NT2/D1 (cell line): ENCODE measurements at regions not wholly inside any gene's neighbourhood (a gene's known extent, or its start where the extent isn't known, plus 50 kb on each side); places are given as distances from the start of the nearest gene placed in this dataset.

ENCODE experiments used
- DNase-seq: peaks from one replicate; pipeline ENCODE4 v3.0.0-alpha.2; 2011; ENCODE audit warnings: low read depth, low spot score
- H3K27me3 ChIP-seq: 2 replicates; pipeline ENCODE4 v1.6.0; 2011; ENCODE audit warnings: mild to moderate bottlenecking; ENCODE audit not compliant: insufficient read length, insufficient read depth
- H3K36me3 ChIP-seq: 2 replicates; pipeline ENCODE4 v1.6.1; 2011; ENCODE audit warnings: mild to moderate bottlenecking, low read length, mixed read lengths; ENCODE audit not compliant: insufficient read depth, insufficient read length
- H3K4me1 ChIP-seq: 2 replicates; pipeline ENCODE4 v1.5.1; 2011; ENCODE audit not compliant: insufficient read depth, insufficient read length
- H3K4me3 ChIP-seq: 2 replicates; pipeline ENCODE4 v1.5.1; 2011; ENCODE audit warnings: low read depth; ENCODE audit not compliant: insufficient read length
- H3K9ac ChIP-seq: 2 replicates; pipeline ENCODE4 v1.6.0; 2011; ENCODE audit warnings: low read depth; ENCODE audit not compliant: insufficient read length
- H3K9me3 ChIP-seq: 2 replicates; pipeline ENCODE4 v1.5.1; 2011; ENCODE audit warnings: mild to moderate bottlenecking, low read length; ENCODE audit not compliant: insufficient read depth
- SUZ12 ChIP-seq: IDR thresholded peaks from 2 replicates; pipeline ENCODE4 v1.6.1; 2011; ENCODE audit not compliant: insufficient read length, insufficient read depth; ENCODE audit errors: extremely low read depth
- YY1 ChIP-seq: IDR thresholded peaks from 2 replicates; pipeline ENCODE4 v1.6.1; 2011; ENCODE audit not compliant: insufficient read length, insufficient read depth
- ZNF274 ChIP-seq: IDR thresholded peaks from 2 replicates; pipeline ENCODE4 v1.6.1; 2011; ENCODE audit warnings: mild to moderate bottlenecking, low read depth, low read length

- H3K36me3 ChIP-seq: no peaks in the 10 kb centered on the region
- H3K4me3 ChIP-seq: no peak overlapping the region
- DNase-seq: no peak
- no peaks in the 10 kb centered on the region for H3K4me1 ChIP-seq
- no peaks in the 10 kb centered on the region for H3K9me3 ChIP-seq
- no peak overlapping the region for H3K9ac ChIP-seq
- TF ChIP-seq SUZ12 (no peak), ZNF274 (no peak), YY1 (no peak)
- H3K27me3 ChIP-seq: peaks cover 12% of the 10 kb centered on the region
Measured at GRCh38 chr19:34835631-34836351, 62.8 kb upstream of the ZNF599 start.

- Histone ChIP-seq H3K36me3 (no peaks in the 10 kb centered on the region), H3K4me3 (no peak overlapping the region), H3K27me3 (peaks cover 8% of the 10 kb centered on the region), H3K9ac (no peak overlapping the region), H3K9me3 (no peaks in the 10 kb centered on the region), H3K4me1 (no peaks in the 10 kb centered on the region)
- DNase-seq: no peak
- TF ChIP-seq ZNF274 (no peak), YY1 (no peak), SUZ12 (no peak)
Measured at GRCh38 chr19:34834472-34835061, 61.6 kb upstream of the ZNF599 start.

- no peak overlapping the region for H3K9ac ChIP-seq
- no peak overlapping the region for H3K4me3 ChIP-seq
- no peaks in the 10 kb centered on the region for H3K27me3 ChIP-seq
- H3K9me3 ChIP-seq: no peaks in the 10 kb centered on the region
- no peaks in the 10 kb centered on the region for H3K4me1 ChIP-seq
- DNase-seq: no peak
- no peak for TF ChIP-seq YY1
- TF ChIP-seq ZNF274: no peak
- no peaks in the 10 kb centered on the region for H3K36me3 ChIP-seq
Measured at GRCh38 chr19:34832581-34833112, 59.6 kb upstream of the ZNF599 start.

GRCh38 chr19:34831714-34832113, 58.7 kb upstream of the ZNF599 start:
- Histone ChIP-seq H3K27me3 (no peaks in the 10 kb centered on the region), H3K9me3 (no peaks in the 10 kb centered on the region), H3K9ac (no peak overlapping the region), H3K4me1 (no peaks in the 10 kb centered on the region), H3K36me3 (no peaks in the 10 kb centered on the region), H3K4me3 (no peak overlapping the region)
- no peak for DNase-seq
- TF ChIP-seq YY1 (no peak), SUZ12 (no peak), ZNF274 (no peak)

GRCh38 chr19:34828156-34828555, 55.1 kb upstream of the ZNF599 start:
- no peaks in the 10 kb centered on the region for H3K4me1 ChIP-seq
- H3K36me3 ChIP-seq: no peaks in the 10 kb centered on the region
- TF ChIP-seq YY1 (no peak), SUZ12 (no peak), ZNF274 (no peak)

GRCh38 chr19:34825212-34825611, 52.2 kb upstream of the ZNF599 start:
- H3K36me3 ChIP-seq: no peaks in the 10 kb centered on the region
- H3K27me3 ChIP-seq: no peaks in the 10 kb centered on the region
- H3K4me3 ChIP-seq: no peak overlapping the region
- no peak for DNase-seq
- no peak overlapping the region for H3K9ac ChIP-seq
- no peaks in the 10 kb centered on the region for H3K4me1 ChIP-seq
- H3K9me3 ChIP-seq: no peaks in the 10 kb centered on the region
- TF ChIP-seq ZNF274 (no peak), YY1 (no peak), SUZ12 (no peak)

More at GRCh38 chr19:34828156-34828555, 55.1 kb upstream of the ZNF599 start:
- no peak for DNase-seq
- H3K9me3 ChIP-seq: no peaks in the 10 kb centered on the region
- no peak overlapping the region for H3K4me3 ChIP-seq
- H3K9ac ChIP-seq: no peak overlapping the region
- H3K27me3 ChIP-seq: no peaks in the 10 kb centered on the region

GRCh38 chr19:34824686-34825085, 51.7 kb upstream of the ZNF599 start:
- no peak for TF ChIP-seq YY1
- TF ChIP-seq ZNF274: no peak
- TF ChIP-seq SUZ12: no peak
- DNase-seq: no peak
- H3K4me1 ChIP-seq: no peaks in the 10 kb centered on the region

More at GRCh38 chr19:34824686-34825085, 51.7 kb upstream of the ZNF599 start:
- no peaks in the 10 kb centered on the region for H3K27me3 ChIP-seq
- no peaks in the 10 kb centered on the region for H3K36me3 ChIP-seq
- H3K9me3 ChIP-seq: no peaks in the 10 kb centered on the region
- no peak overlapping the region for H3K9ac ChIP-seq
- no peak overlapping the region for H3K4me3 ChIP-seq
